DND-41 (cell line): ENCODE measurements at regions not wholly inside any gene's neighbourhood (a gene's known extent, or its start where the extent isn't known, plus 50 kb on each side); places are given as distances from the start of the nearest gene placed in this dataset.

Source experiments
- EZH2 ChIP-seq: IDR thresholded peaks from 3 replicates; pipeline ENCODE4 v1.6.1; 2012; ENCODE audit warnings: borderline replicate concordance, low read depth, mild to moderate bottlenecking, moderate library complexity, low read length, inconsistent platforms; ENCODE audit not compliant: severe bottlenecking
- TF ChIP-seq, protein P1 (sequence below): IDR thresholded peaks from 2 replicates; pipeline ENCODE4 v1.5.1; 2012; ENCODE audit warnings: borderline replicate concordance, low read length, moderate library complexity, mild to moderate bottlenecking; ENCODE audit not compliant: poor library complexity, severe bottlenecking; ENCODE audit errors: extremely low read depth

DNA sequence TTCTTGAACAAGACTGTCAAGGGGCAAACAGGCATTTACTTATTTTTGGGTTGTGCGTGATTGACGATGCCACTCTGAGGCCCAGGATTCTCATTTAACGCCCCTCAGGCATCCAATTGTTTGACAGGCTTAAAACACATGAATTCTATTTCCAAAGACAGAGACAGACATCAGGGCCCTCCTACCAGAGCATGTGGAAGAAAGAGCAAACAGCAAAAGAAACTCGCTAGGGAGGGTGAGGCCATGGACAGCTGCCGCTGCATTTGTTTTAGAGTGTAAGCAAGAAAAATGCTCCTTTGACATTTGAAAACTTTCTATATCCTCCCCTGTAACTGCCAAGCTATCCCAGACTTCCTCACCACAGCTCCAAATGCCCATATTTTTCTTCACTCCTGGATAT lies 410.1 kb downstream of the NPIPA8 start:
- TF ChIP-seq, protein P1, sequence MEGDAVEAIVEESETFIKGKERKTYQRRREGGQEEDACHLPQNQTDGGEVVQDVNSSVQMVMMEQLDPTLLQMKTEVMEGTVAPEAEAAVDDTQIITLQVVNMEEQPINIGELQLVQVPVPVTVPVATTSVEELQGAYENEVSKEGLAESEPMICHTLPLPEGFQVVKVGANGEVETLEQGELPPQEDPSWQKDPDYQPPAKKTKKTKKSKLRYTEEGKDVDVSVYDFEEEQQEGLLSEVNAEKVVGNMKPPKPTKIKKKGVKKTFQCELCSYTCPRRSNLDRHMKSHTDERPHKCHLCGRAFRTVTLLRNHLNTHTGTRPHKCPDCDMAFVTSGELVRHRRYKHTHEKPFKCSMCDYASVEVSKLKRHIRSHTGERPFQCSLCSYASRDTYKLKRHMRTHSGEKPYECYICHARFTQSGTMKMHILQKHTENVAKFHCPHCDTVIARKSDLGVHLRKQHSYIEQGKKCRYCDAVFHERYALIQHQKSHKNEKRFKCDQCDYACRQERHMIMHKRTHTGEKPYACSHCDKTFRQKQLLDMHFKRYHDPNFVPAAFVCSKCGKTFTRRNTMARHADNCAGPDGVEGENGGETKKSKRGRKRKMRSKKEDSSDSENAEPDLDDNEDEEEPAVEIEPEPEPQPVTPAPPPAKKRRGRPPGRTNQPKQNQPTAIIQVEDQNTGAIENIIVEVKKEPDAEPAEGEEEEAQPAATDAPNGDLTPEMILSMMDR, result no peak
- TF ChIP-seq EZH2, result no peak
